Stimulated activated CD8-positive, alpha-beta memory T cell treated with anti-CD3 and anti-CD28 coated beads, Interleukin-4, amount 100 ng/mL, for 1 hour (primary cell): ENCODE measurements at regions not wholly inside any gene's neighbourhood (a gene's known extent, or its start where the extent isn't known, plus 50 kb on each side); places are given as distances from the start of the nearest gene placed in this dataset.

Experiments used
- DNase-seq, 2 donors: peaks; one replicate each; pipeline ENCODE4 v3.0.0-alpha.2; 2020; ENCODE audit warnings: low read depth in 2 of 2, low spot score in 1 of 2

DNA sequence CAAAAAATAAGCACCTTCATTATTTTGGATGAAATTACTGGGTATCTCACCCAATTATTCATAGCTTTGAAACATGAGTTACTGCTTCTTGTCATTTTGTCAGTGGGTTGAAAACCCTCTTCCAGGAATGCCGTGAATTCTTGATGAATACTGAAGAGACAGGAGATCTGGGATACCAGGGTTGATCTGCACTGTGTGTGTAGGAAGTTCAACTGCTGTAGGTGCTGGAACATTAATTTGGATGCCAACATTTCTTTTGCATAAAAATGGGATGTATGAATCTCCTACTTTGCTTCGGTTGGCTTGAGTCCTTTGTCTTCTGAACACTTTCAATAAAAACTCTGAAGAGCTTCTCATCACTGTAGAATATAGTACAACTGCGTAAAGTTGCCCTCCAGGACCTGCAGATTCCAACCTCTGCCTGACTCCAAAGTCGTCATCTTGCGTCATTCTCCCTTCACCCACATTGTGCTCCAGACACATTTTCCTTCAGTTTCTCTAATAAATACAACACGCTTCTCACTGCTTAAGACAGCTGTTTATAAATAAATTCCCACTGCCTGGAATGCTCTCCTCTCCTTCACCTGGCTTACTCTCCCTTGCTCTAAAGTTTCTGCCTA lies 312.7 kb upstream of the TGFBR2 start:
- no peak for DNase-seq

DNA sequence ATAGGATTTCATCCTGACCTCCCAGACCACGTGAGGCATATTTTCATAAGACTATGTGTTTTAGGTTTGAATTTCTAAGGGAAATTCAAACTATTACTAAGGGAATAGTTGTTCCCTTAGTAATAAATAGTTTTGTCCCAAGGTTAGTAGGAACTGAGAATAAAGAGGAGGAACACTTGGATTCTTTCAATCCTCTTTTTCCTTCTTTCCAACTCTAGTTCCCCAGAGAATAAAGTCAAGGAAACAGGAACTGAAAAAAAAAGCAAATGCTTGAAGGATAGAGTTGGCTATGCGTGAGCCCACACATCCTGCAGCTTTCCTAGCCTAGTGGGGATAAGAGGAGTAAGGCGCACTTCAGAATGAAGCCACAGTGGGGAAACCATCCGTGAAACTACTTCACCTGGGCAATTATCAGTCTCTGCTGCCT lies 312.1 kb upstream of the TGFBR2 start:
- no peak for DNase-seq

DNA sequence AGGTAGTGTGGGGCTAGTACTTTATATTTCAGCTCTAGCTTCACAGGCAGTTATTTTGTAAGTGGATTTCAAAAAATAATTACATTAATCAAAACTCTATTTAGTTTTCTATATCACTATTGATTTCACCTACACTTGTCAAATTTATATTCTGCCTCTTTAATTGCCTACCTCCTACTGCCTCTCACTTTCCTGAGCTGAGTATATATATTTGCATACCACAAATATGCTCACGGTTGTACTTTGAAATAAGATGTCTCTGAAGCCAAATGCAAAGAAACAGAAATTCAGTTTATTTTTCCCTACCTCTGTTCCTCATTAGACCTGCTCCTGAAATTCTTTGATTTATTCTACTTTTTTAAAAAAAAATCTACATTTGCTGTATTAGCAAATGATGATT lies 309.3 kb upstream of the TGFBR2 start:
- DNase-seq: no peak

DNA sequence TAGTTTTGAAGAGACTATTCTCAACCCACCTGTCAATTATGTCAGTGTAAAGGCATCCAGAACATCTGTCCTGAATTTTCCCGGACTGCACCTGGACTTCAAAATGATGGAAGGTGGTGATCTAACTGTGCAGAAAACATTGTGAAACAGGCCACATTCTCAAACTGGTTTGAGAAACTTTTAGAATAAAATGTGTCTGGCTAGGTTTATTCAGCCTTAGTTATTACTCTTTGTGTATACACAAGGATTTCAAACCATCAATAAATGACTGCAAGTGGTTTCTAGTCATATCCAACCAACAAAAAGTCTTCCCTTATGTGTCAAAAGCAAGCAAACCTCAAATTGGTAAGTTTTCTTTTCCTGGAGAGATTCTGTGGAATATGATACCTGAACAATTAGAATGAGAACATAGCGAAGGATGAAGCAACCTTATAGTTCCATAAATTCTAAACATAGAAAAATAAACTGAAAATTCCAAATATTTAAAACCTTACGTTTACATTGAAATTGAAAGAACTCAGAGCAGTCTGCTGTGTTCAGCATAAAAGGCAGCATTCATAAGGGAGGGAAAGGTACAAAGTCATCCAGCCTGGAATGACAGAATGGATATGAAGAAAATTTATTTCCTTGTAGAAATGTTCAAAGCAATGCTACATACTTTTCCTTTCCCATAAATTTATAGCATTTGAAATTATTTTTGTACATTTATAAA lies 306.6 kb upstream of the TGFBR2 start:
- no peak for DNase-seq

DNA sequence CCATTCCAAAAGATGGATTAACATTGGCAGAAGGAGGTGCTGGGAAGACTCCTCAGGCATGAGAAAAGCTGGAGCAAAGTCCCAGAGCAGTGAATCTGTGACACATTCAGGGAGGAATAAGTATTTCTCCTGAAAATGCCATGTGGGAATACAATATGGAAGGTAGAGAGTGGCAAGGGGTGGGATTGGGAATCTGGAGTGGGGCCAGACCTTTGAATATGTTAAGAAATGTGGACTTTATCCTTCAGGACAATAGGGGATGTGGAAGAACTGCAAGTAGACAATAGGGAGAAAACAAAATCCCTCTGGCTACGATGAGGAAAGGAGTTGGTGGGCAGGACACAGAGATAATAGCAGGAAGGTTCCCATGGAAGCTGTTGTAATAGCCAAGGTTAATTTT lies 305.6 kb upstream of the TGFBR2 start:
- no peak for DNase-seq

DNA sequence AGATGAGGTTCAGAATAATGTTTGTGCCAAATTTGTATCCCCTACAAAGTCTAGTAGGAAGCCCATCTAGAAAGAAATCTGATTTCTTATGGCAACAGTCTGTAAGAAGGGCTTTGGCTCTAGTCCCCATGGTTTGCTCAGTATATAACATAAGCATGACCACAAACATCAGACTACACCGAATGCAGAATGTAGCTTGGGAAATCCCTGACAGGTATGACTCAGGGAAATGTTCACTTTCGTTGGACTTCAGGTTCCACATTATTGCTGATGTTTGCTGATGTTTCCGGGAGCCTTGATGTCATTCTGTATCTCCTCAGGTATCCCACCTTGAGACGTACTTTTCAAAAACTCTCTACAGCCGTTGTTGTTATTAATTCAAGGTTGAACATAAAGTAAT lies 304.4 kb upstream of the TGFBR2 start:
- no peak for DNase-seq

DNA sequence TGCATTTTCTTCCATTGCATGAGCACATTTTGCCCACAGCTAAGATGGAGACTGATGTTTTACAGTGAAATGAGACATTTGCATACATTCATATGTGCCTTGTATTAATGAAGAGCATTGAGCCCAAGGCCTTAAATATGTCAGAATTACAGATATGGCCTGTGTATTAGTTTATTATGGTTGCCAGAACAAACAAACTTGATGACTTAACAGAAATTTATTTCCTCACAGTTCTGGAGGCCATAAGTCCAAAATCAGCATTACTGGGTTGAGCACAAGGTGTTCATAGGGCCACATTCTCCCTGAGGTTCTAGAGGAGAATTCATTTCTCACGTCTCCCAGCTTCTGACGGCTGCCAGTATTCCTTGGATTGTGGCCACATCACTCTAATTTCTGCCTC lies 302.6 kb upstream of the TGFBR2 start:
- no peak for DNase-seq

DNA sequence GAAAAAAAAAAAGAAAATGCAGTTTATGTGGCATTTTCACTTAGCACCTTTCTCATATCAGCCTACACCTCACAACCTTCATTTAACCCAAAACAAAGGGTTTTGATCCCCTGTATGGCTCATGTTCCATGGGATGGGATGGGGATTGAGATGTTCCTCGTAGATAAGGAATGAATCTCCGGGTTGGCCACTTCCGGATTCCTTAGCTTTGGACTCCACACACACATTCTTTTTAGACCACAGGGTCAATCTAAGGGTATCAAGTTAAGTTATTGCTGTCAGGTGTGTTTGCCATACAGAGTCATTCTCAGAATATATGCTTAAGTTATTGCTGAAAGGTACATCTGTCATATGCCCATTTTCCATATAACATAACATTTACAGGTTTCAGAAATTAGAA lies 301.4 kb upstream of the TGFBR2 start:
- no peak for DNase-seq

DNA sequence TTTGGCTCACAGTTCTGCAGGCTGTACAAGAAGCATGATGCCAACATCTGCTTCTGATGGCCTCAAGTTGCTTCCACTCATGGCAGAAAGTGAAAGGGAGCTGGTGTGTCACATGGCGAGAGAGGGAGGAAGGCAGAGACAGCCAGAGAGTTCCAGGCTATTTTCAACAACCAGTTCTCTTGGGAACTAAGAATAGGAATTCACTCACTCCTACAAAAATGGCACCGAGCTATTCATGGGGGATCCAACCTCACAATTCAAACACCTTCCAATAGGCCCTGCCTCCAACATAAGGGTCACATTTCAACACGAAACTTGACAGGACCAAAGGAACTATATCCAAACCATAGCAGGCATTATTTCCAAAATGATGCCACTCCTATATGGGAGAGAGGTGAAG lies 299.5 kb upstream of the TGFBR2 start:
- no peak for DNase-seq

DNA sequence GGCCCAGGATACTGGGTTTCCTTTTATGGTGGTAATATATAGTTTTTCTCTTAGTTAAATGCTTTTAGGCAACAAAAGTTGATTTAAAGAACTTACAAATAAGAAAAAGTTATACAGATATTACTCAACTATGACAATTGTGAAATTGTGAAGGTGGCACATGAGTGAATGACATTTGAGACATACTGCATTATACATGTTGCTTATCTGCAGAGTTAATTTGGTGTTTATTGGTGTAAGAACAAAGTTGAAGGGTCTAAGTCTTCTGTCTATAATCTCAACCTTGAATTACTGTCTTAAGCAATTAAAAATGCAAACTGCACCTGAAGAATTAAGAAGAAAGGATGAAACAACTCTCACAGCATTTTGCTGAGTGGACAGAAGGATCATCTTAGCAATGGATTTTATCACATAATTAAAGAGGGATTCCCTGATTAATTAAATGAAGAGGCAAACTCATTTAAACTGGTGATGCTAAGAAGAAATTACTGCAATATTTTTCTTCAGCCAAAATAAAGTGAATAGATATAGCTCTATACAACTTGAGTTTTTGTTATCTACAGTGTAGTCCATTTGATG lies 298.9 kb upstream of the TGFBR2 start:
- no peak for DNase-seq

DNA sequence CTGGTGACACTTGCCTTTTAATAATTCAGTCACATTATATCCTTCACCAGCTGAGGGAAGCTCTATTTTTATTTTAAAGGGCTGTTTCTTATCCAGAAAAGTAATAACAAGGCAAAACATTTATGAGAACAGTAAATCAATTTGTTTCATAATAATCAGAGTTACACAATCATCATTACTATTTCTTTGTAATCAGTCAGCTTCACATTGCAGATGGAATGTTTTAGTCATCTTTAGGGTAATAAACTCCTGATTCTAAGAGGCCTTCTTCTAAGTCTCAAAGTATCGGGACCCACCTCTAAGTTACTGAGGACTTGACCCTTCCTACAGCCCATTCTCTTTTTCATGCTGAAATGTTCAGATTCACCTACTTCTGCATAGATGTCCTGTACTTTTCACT lies 298.3 kb upstream of the TGFBR2 start:
- no peak for DNase-seq

DNA sequence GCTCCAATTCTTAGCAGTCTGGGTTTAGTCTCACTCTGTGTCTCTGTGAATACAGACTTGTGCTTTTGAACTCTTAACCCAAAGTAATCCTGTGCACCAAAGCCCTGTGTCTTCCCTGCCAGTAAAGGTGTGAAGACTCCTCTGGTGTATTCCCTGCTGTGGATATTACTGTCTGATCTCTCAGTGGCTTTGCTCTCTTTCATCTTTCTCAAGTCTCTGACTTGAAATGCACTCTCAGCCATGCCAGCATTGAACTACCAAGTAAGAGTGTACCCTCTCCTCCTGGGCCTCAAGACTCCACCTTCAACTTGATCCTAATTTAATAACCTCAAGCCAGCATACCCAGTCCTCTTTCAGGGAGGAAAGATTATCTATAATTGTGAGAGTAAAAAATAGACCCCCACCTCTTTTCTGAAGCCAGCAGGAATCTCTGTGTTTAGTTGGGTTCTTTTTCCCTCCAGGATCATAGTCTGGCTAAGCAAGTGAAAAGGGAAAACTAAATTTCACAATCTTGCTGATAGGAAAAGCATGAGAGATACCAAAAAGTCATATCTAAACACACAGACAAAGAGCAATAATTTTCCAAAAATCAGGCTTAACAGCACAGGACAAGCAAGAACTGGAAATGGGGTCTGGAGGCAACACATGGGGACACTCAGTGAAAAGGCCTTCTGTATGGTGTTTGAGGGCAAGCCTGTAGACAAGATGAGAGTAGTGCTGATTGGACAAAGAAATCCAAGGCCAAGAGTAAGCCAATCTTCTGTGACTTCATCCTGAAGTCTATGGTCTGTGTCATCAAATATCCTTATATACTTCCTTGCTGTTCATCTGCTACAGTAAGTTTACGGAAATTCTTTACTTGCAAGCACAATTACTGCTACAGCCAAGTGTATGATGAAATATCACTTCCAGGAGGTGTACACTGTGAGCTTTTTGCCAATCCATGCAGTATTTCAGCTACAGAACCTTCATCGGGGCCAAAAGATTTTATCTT lies 296.1 kb upstream of the TGFBR2 start:
- DNase-seq: no peak

DNA sequence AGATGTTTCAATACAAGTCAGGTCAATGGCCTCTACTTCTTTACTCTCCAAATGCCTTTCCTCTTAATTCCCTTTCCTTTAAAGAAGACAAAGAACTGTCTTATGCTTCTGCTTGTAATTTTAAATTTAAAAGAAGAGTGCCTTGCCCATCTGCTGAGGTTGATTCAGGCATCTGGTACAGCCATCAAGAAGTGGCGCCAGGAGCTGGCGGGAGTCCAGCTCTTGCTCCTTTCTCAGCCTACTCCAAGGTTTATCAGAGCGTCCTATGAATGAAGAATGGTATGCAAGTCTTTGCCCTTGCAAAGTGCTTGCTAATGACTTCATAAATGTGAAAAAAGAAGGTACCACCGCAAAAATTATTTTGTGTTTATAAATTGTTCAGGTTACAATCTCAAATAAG lies 294.6 kb upstream of the TGFBR2 start:
- no peak for DNase-seq

DNA sequence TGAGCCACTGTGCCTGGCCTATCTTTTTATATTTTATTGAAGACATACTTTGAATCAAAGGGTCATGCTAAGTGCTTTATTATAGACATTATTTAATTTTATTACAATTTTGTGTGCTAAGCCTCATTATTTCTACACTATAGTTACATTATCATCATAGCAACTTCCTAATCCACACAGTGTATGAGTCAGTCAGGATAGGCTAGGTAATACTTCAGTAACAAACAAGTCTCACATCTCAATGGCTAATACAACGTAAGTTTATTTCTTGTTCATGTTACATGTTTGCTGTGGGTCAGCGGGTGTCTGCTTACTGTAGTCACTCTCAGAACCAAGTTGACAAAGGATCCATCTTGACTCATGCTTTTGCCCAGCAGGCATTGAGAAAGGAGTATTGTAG lies 292.6 kb upstream of the TGFBR2 start:
- DNase-seq: no peak

DNA sequence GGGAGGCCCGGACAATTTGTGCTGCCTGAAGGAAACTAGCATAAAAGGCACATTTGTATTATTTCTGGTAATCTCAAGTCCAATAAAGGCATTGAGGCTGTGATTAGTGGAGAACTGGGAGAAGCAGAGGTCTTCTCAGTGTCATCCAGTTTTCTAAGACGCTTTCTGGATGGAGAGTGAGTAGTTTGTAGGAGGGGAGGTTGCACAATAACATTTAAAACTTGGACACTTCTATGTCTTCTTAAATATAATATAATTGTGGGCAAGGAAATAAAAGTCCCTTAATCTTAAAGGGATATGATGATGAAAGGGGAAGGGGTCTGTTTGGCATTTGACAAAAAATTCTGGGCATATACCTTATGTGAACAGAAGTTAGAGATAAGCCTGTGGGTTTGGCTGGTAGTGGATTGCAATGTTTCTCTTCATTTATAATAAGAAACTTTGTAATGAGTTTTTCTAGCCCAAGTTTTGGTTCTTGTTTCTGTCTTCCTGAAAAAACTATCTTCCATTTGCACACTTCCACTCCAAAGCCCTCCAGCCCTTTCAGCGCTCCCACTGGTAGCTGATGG lies 291.6 kb upstream of the TGFBR2 start:
- no peak for DNase-seq

DNA sequence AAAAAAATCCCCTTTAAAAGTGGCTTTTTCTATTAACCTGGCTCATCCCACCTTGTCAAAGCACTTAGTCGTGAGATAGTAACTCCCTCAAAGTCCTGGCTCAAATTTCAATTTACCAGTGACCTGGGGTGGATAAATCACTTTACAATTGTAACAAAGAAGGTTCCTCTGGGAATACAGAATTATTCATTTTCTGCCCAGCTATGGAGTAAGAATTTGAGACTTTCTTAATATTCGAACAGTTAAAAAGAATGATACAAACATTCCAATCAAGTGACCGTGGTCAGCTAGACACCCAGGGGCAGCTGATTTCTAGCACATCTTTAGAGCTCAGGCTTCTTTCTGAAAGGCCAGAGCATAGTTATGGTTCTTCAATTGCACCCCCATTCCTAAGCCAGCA lies 291.0 kb upstream of the TGFBR2 start:
- DNase-seq: no peak

DNA sequence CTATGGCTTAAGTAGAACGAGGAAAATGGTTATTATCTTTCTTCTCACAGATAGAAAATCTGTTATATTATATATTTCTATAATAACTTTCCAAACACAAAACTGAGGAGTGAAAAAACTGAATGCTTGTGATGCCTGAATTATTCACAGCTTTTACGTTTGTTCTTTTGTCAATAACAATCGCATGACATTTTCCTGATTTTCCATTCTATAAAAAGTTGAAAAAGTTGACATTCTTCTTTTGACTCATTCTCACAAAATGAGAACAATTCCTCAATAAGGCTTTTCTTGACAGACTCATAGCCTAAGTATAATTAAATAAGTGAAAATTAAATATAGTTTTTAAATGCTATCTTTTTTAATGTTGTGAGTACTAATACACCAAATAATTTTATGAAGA lies 288.8 kb upstream of the TGFBR2 start:
- no peak for DNase-seq

DNA sequence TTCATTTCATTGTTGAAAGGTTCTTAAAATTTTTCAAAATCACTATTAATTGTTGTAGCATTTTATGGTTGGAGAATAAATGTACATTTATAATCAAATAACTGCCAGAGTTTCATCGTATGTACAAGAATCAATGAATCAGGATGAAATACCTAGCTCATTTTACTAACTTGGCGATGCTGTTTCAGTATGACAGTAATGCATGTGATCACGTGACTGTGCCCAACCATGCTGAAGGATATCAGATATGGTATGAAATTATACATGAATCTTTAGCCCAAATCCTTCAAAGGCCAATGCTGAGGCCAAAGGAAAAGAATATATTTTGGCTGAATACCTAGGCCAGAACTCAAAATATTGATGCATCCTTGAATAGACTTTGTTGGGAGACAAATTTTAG lies 288.3 kb upstream of the TGFBR2 start:
- no peak for DNase-seq

DNA sequence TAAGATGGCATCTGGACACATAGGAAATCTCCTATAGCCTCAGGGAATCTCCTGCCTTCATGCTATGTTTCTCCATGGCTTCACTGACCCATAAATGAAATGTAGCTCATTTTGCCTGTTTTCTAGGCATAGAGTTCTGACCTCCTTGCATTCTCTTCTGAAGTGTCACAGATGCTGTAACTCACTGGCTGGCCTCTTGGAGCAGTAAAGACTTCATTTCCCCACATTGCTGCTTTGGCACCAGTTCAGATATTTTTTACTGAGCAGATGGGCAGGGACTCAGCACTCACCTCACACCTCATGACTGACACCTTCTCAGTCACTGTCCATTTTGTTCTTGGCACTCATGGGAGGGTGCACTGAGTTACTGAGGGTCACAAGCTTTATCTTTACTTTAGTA lies 286.7 kb upstream of the TGFBR2 start:
- DNase-seq: no peak

DNA sequence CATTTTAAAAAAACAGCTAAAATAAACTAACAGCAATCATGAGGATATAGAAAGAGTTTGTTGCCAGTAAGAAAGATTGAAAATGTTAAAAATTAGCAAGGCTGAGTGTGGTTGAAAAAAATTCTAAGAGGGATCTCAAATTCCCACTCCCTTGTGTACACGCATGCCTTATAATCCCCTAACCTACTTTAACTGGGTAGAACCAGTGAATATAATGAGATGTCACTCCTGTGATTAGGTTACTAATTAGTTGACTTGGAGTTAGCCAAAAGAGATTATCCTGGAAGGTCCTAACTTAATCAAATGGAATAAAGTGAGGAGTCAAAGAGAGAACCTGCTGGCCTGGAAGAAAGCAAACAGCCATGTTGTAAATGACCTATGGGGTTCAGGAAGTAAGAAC lies 286.0 kb upstream of the TGFBR2 start:
- no peak for DNase-seq

DNA sequence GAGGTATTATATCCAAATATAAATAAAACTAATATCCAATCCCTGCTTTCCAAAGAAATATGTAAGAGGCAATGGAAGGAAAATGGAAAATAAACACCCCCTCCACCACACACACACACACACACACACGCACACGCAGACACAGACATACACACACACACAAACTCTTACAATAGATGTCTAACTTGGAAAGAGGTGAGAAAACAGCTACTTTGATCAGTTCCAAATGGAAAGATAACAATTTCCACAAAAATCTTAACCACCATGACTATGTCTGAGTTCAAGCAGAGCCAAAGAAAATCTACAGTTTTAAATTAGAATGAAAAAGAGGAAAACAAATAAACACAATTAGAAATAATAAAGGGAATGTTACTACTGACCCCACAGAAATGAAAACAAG lies 285.3 kb upstream of the TGFBR2 start:
- DNase-seq: no peak
